IMR-90 (cell line): ENCODE measurements at regions not wholly inside any gene's neighbourhood (a gene's known extent, or its start where the extent isn't known, plus 50 kb on each side); places are given as distances from the start of the nearest gene placed in this dataset.

ENCODE experiments used
- ATAC-seq: fragments of 200-7000 bp; cut with Tn5 transposase; 2 replicates; pipeline ENCODE4 v1.9.1; 2020; ENCODE audit warnings: low read depth, mild to moderate bottlenecking, moderate library complexity
- BruUV-seq: library from RNA; stranded (reverse); fragments of 400-500 nt; replicated peaks from 2 replicates; lab custom pipeline; 2021; lab: Mats Ljungman, UMichigan
- CTCF ChIA-PET: fragments of 300-600 bp; formaldehyde crosslinking; extraction: SDS; loops from one replicate; lab custom pipeline; 2021; ENCODE audit warnings: antibody characterized with exemption; lab: Yijun Ruan, JAX
- POLR2A ChIA-PET: fragments of 300-600 bp; sonication (Branson Sonifier 250); formaldehyde crosslinking; loops from one replicate; lab custom pipeline; 2022; ENCODE audit warnings: antibody characterized with exemption; ENCODE audit not compliant: unreplicated experiment; lab: Charles Lee
- DNase-seq: peaks from one replicate; pipeline ENCODE4 v3.0.0; 2013
- H2AFZ ChIP-seq: replicated peaks from 2 replicates; pipeline ENCODE3; 2013; ENCODE audit warnings: low read length, mild to moderate bottlenecking; ENCODE audit not compliant: poor library complexity
- H2AK5ac ChIP-seq: 2 replicates; pipeline ENCODE4 v1.6.1; 2013; ENCODE audit warnings: low read depth, low read length, inconsistent platforms
- H2AK9ac ChIP-seq: replicated peaks from 2 replicates; pipeline ENCODE3; 2013; ENCODE audit warnings: mild to moderate bottlenecking, low read depth, low read length, moderate library complexity; ENCODE audit not compliant: poor library complexity
- H2BK120ac ChIP-seq: 2 replicates; pipeline ENCODE4 v1.6.1; 2013; ENCODE audit warnings: low read depth, low read length, inconsistent platforms
- H2BK15ac ChIP-seq: 3 replicates; pipeline ENCODE4 v1.6.1; 2013; ENCODE audit warnings: low read depth, low read length, inconsistent platforms
- H2BK20ac ChIP-seq: 2 replicates; pipeline ENCODE4 v1.6.1; 2013; ENCODE audit warnings: low read depth, mild to moderate bottlenecking, inconsistent platforms, low read length, moderate library complexity
- H2BK5ac ChIP-seq: 2 replicates; pipeline ENCODE4 v1.6.1; 2013; ENCODE audit warnings: mild to moderate bottlenecking, low read depth, low read length, inconsistent platforms; ENCODE audit not compliant: poor library complexity, severe bottlenecking
- H3K14ac ChIP-seq: replicated peaks from 2 replicates; pipeline ENCODE4 v1.6.1; 2013; ENCODE audit warnings: low read depth, low read length, inconsistent platforms
- H3K18ac ChIP-seq: 2 replicates; pipeline ENCODE4 v1.6.1; 2013; ENCODE audit warnings: low read depth, low read length, control low read depth
- H3K23ac ChIP-seq: 2 replicates; pipeline ENCODE4 v1.6.1; 2013; ENCODE audit warnings: low read depth, low read length, inconsistent platforms
- H3K27ac ChIP-seq: 2 replicates; pipeline ENCODE4 v1.5.1; 2013; ENCODE audit warnings: mild to moderate bottlenecking, control low read depth, low read length; ENCODE audit not compliant: insufficient read depth
- H3K27me3 ChIP-seq: 2 replicates; pipeline ENCODE4 v1.6.1; 2013; ENCODE audit warnings: low read length; ENCODE audit not compliant: control insufficient read depth, insufficient read depth
- H3K36me3 ChIP-seq: 2 replicates; pipeline ENCODE4 v1.6.1; 2013; ENCODE audit warnings: low read length, mixed read lengths; ENCODE audit not compliant: control insufficient read depth, insufficient read depth
- H3K4ac ChIP-seq: 2 replicates; pipeline ENCODE4 v1.6.1; 2013; ENCODE audit warnings: low read depth, low read length, inconsistent platforms
- H3K4me1 ChIP-seq: 2 replicates; pipeline ENCODE4 v1.6.1; 2013; ENCODE audit warnings: low read length, mixed read lengths; ENCODE audit not compliant: control insufficient read depth, insufficient read depth
- H3K4me2 ChIP-seq: 2 replicates; pipeline ENCODE4 v1.6.1; 2013; ENCODE audit warnings: low read depth, mild to moderate bottlenecking, control low read depth, low read length, moderate library complexity
- H3K4me3 ChIP-seq: 2 replicates; pipeline ENCODE4 v1.5.1; 2013; ENCODE audit warnings: low read depth, mild to moderate bottlenecking, control low read depth, low read length, moderate library complexity; ENCODE audit not compliant: insufficient read depth
- H3K56ac ChIP-seq: 2 replicates; pipeline ENCODE4 v1.6.1; 2013; ENCODE audit warnings: low read length, inconsistent platforms; ENCODE audit not compliant: insufficient read depth; ENCODE audit errors: extremely low read depth
- H3K79me1 ChIP-seq, 2 experiments: 2 replicates each; pipeline ENCODE4 v1.6.1; 2013; ENCODE audit warnings: low read length in 2 of 2, inconsistent platforms in 1 of 2, low read depth in 1 of 2
- H3K9ac ChIP-seq: 2 replicates; pipeline ENCODE4 v1.6.1; 2013; ENCODE audit warnings: low read depth, low read length, control low read depth
- H3K9me1 ChIP-seq: 2 replicates; pipeline ENCODE4 v1.6.1; 2013; ENCODE audit warnings: low read length, inconsistent platforms; ENCODE audit not compliant: insufficient read depth
- H3K9me3 ChIP-seq: 2 replicates; pipeline ENCODE4 v1.6.1; 2013; ENCODE audit warnings: low read length; ENCODE audit not compliant: control insufficient read depth, insufficient read depth
- H4K20me1 ChIP-seq: 2 replicates; pipeline ENCODE4 v1.6.1; 2013; ENCODE audit warnings: low read length, inconsistent platforms; ENCODE audit not compliant: insufficient read depth
- H4K5ac ChIP-seq: 2 replicates; pipeline ENCODE4 v1.6.1; 2013; ENCODE audit warnings: mild to moderate bottlenecking, low read depth, low read length, control low read depth
- H4K8ac ChIP-seq, 2 experiments: 2 replicates each; pipeline ENCODE4 v1.6.1; 2013; ENCODE audit warnings: low read depth in 2 of 2, low read length in 2 of 2, control low read depth in 1 of 2, inconsistent platforms in 1 of 2
- H4K91ac ChIP-seq: 2 replicates; pipeline ENCODE4 v1.6.1; 2013; ENCODE audit warnings: low read depth, low read length, inconsistent platforms; ENCODE audit not compliant: insufficient read depth
- CEBPB ChIP-seq: IDR thresholded peaks from 2 replicates; pipeline ENCODE4 v1.6.1; 2012; ENCODE audit warnings: low read depth, low read length, improper control_type of control experiment
- MAFK ChIP-seq: IDR thresholded peaks from 2 replicates; pipeline ENCODE4 v1.6.1; 2012; ENCODE audit warnings: low read depth, low read length, improper control_type of control experiment
- RFX5 ChIP-seq: IDR thresholded peaks from 2 replicates; pipeline ENCODE4 v1.8.0; 2012; ENCODE audit warnings: low read depth, mild to moderate bottlenecking, low read length, moderate library complexity
- SMC3 ChIP-seq: fragments of 150-350 bp; IDR thresholded peaks from 2 replicates; pipeline ENCODE4 v1.6.1; 2016; ENCODE audit warnings: low read depth, mild to moderate bottlenecking, antibody characterized with exemption, low read length, moderate library complexity
- WGBS, 2 experiments: methylation state at CpG; one replicate each; pipeline versions ENCODE4 v1.1.5 to v1.1.7; 2013; ENCODE audit warnings: missing lambda C conversion rate in 2 of 2; ENCODE audit not compliant: insufficient read length in 1 of 2; ENCODE audit errors: extremely low coverage in 2 of 2; 5-methylcytosine and 5-hydroxymethylcytosine counted together
- dilution Hi-C: fragments of 300-500 bp; cut with HindIII; formaldehyde crosslinking; loops from one replicate; pipeline ENCODE4 v1.14.3; 2018; ENCODE audit warnings: low sequenced_read_pairs; ENCODE audit not compliant: unreplicated experiment
- in situ Hi-C: fragments of 300-500 bp; cut with MboI; formaldehyde crosslinking; loops from 3 replicates; pipeline ENCODE4 v1.14.3; 2019; ENCODE audit warnings: low sequenced_read_pairs, inconsistent platforms, mixed read lengths
- intact Hi-C: fragments of 100-400 bp; cut with micrococcal nuclease; formaldehyde crosslinking; loops from 2 replicates; pipeline ENCODE4 v1.10.0; 2022
- TF ChIP-seq, protein P1 (sequence below): fragments of 150-350 bp; IDR thresholded peaks from 2 replicates; pipeline ENCODE4 v1.6.1; 2016; ENCODE audit warnings: low read depth, mild to moderate bottlenecking, low read length, moderate library complexity, borderline replicate concordance
- TF ChIP-seq, protein P2 (sequence below): conservative IDR thresholded peaks from 2 replicates; pipeline ENCODE4 v1.5.1; 2012; ENCODE audit warnings: mild to moderate bottlenecking, low read depth, low read length, improper control_type of control experiment
- TF ChIP-seq, protein P3 (sequence below): fragments of 150-350 bp; IDR thresholded peaks from 2 replicates; pipeline ENCODE4 v1.6.1; 2017; ENCODE audit warnings: mild to moderate bottlenecking, antibody characterized with exemption, low read length, low read depth

DNA sequence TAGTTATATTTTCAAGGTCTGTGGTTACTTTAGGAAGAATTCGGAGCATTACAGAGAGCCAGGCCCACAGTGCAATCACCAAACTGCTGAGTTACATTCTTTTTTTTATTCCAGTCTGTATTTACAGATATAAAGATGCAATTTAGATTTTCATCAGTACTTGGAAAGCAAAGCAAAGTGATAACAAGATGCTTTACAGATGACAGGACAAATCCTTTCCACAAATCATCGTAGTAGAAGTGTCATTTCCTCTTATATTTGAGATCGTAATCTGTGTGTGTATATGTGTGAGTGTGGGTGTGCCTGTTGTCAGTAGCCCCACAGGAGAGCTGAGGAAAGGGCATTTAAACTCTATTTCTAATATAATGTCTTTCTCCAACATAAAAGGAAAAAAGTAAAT, 1893.7 kb downstream of the STIM2 start:
- Histone ChIP-seq H4K8ac (no peak overlapping the region), H3K23ac (no peak overlapping the region), H3K4me2 (no peak overlapping the region), H3K4ac (no peak overlapping the region), H3K56ac (no peak overlapping the region; the same call in 1 of the 2 replicates), H2AK5ac (no peak overlapping the region), H4K20me1 (no peaks in the 10 kb centered on the region), H2BK15ac (no peak overlapping the region), H3K9me3 (no peaks in the 10 kb centered on the region), H3K9me1 (no peaks in the 10 kb centered on the region), H2AK9ac (no peak overlapping the region), H4K91ac (no peak overlapping the region), H3K36me3 (no peaks in the 10 kb centered on the region), H3K14ac (no peak overlapping the region), H2BK5ac (no peak overlapping the region), H3K4me3 (no peak overlapping the region), H3K27ac (no peak overlapping the region), H3K27me3 (no peaks in the 10 kb centered on the region), H2AFZ (no peak overlapping the region), H3K9ac (no peak overlapping the region), H3K4me1 (no peaks in the 10 kb centered on the region), H4K5ac (no peak overlapping the region), H2BK20ac (no peak overlapping the region), H2BK120ac (no peak overlapping the region), H3K79me1 (no peaks in the 10 kb centered on the region), H3K18ac (no peak overlapping the region)
- in situ Hi-C loops (no loop called here), dilution Hi-C loops (no loop called here), intact Hi-C loops (no loop called here)
- DNase-seq (no peak), ATAC-seq (no peak)
- CTCF ChIA-PET = no interaction called here
- POLR2A ChIA-PET = no interaction called here
- no TSS peak for BruUV-seq
- TF ChIP-seq CEBPB (no peak), RFX5 (no peak), MAFK (no peak), SMC3 (no peak)
- TF ChIP-seq, protein P1, sequence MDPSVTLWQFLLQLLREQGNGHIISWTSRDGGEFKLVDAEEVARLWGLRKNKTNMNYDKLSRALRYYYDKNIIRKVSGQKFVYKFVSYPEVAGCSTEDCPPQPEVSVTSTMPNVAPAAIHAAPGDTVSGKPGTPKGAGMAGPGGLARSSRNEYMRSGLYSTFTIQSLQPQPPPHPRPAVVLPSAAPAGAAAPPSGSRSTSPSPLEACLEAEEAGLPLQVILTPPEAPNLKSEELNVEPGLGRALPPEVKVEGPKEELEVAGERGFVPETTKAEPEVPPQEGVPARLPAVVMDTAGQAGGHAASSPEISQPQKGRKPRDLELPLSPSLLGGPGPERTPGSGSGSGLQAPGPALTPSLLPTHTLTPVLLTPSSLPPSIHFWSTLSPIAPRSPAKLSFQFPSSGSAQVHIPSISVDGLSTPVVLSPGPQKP = no peak
- TF ChIP-seq, protein P2, sequence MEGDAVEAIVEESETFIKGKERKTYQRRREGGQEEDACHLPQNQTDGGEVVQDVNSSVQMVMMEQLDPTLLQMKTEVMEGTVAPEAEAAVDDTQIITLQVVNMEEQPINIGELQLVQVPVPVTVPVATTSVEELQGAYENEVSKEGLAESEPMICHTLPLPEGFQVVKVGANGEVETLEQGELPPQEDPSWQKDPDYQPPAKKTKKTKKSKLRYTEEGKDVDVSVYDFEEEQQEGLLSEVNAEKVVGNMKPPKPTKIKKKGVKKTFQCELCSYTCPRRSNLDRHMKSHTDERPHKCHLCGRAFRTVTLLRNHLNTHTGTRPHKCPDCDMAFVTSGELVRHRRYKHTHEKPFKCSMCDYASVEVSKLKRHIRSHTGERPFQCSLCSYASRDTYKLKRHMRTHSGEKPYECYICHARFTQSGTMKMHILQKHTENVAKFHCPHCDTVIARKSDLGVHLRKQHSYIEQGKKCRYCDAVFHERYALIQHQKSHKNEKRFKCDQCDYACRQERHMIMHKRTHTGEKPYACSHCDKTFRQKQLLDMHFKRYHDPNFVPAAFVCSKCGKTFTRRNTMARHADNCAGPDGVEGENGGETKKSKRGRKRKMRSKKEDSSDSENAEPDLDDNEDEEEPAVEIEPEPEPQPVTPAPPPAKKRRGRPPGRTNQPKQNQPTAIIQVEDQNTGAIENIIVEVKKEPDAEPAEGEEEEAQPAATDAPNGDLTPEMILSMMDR = no peak
- TF ChIP-seq, protein P3, sequence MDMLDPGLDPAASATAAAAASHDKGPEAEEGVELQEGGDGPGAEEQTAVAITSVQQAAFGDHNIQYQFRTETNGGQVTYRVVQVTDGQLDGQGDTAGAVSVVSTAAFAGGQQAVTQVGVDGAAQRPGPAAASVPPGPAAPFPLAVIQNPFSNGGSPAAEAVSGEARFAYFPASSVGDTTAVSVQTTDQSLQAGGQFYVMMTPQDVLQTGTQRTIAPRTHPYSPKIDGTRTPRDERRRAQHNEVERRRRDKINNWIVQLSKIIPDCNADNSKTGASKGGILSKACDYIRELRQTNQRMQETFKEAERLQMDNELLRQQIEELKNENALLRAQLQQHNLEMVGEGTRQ = no peak
- no CpG with 5 or more reads among the region's 3 CpGs for WGBS, 2 experiments
